H9 (cell line): ENCODE measurements at regions not wholly inside any gene's neighbourhood (a gene's known extent, or its start where the extent isn't known, plus 50 kb on each side); places are given as distances from the start of the nearest gene placed in this dataset.

Experiments used
- DNase-seq: peaks from one replicate; pipeline ENCODE4 v3.0.0-alpha.2; 2017
- H2AFZ ChIP-seq: one replicate; pipeline ENCODE4 v1.6.1; 2013; ENCODE audit warnings: mild to moderate bottlenecking, low read length, control low read depth, moderate library complexity
- H2AK5ac ChIP-seq: 2 replicates; pipeline ENCODE4 v1.6.1; 2013; ENCODE audit warnings: low read length, control low read depth, mixed read lengths; ENCODE audit not compliant: insufficient read length
- H2BK120ac ChIP-seq: one replicate; pipeline ENCODE4 v1.6.1; 2013; ENCODE audit warnings: low read depth, mild to moderate bottlenecking, low read length, control low read depth, inconsistent platforms; ENCODE audit not compliant: poor library complexity, severe bottlenecking
- H2BK12ac ChIP-seq: 2 replicates; pipeline ENCODE4 v1.6.1; 2013; ENCODE audit warnings: low read length, control low read depth, mixed read lengths, low read depth; ENCODE audit not compliant: insufficient read length
- H2BK15ac ChIP-seq: 2 replicates; pipeline ENCODE4 v1.6.1; 2013; ENCODE audit warnings: low read depth, low read length, control low read depth
- H2BK20ac ChIP-seq: one replicate; pipeline ENCODE4 v1.6.1; 2013; ENCODE audit warnings: low read depth, mild to moderate bottlenecking, low read length, control low read depth, inconsistent platforms; ENCODE audit not compliant: poor library complexity, severe bottlenecking
- H2BK5ac ChIP-seq: 2 replicates; pipeline ENCODE4 v1.6.1; 2013; ENCODE audit warnings: low read length, control low read depth, mixed read lengths; ENCODE audit not compliant: insufficient read length
- H3K14ac ChIP-seq: 2 replicates; pipeline ENCODE4 v1.6.1; 2013; ENCODE audit warnings: low read length, control low read depth; ENCODE audit not compliant: insufficient read depth
- H3K18ac ChIP-seq: 2 replicates; pipeline ENCODE4 v1.6.1; 2013; ENCODE audit warnings: low read depth, mild to moderate bottlenecking, mixed read lengths, low read length, control low read depth; ENCODE audit not compliant: insufficient read length
- H3K23ac ChIP-seq: 2 replicates; pipeline ENCODE4 v1.6.1; 2013; ENCODE audit warnings: low read length, control low read depth, mixed read lengths, low read depth; ENCODE audit not compliant: insufficient read length
- H3K23me2 ChIP-seq: 2 replicates; pipeline ENCODE4 v1.6.1; 2013; ENCODE audit warnings: low read depth, mild to moderate bottlenecking, mixed read lengths, low read length, control low read depth; ENCODE audit not compliant: insufficient read length, poor library complexity, severe bottlenecking
- H3K27ac ChIP-seq: 2 replicates; pipeline ENCODE4 v1.5.1; 2013; ENCODE audit warnings: low read length, control low read depth, mixed read lengths, low read depth; ENCODE audit not compliant: insufficient read length
- H3K27me3 ChIP-seq: 2 replicates; pipeline ENCODE4 v1.6.1; 2013; ENCODE audit warnings: low read length, control low read depth, inconsistent platforms; ENCODE audit not compliant: insufficient read depth
- H3K4ac ChIP-seq: 2 replicates; pipeline ENCODE4 v1.6.1; 2013; ENCODE audit warnings: low read depth, mild to moderate bottlenecking, control low read depth, inconsistent platforms, low read length, moderate library complexity
- H3K4me1 ChIP-seq: 2 replicates; pipeline ENCODE4 v1.6.1; 2013; ENCODE audit warnings: low read length, control low read depth, inconsistent platforms; ENCODE audit not compliant: insufficient read depth
- H3K4me2 ChIP-seq: 2 replicates; pipeline ENCODE4 v1.6.1; 2013; ENCODE audit warnings: low read length, control low read depth, mixed read lengths; ENCODE audit not compliant: insufficient read length, insufficient read depth
- H3K56ac ChIP-seq: 2 replicates; pipeline ENCODE4 v1.6.1; 2013; ENCODE audit warnings: low read depth, mild to moderate bottlenecking, mixed read lengths, low read length, control low read depth; ENCODE audit not compliant: insufficient read length
- H3K79me1 ChIP-seq: 2 replicates; pipeline ENCODE4 v1.6.1; 2013; ENCODE audit warnings: low read depth, mild to moderate bottlenecking, moderate library complexity, low read length, control low read depth, inconsistent platforms; ENCODE audit not compliant: insufficient read depth, poor library complexity, severe bottlenecking
- H3K79me2 ChIP-seq: 2 replicates; pipeline ENCODE4 v1.6.1; 2013; ENCODE audit warnings: low read length, control low read depth, inconsistent platforms; ENCODE audit not compliant: insufficient read depth
- H3K9ac ChIP-seq: 2 replicates; pipeline ENCODE4 v1.6.1; 2013; ENCODE audit warnings: low read length, control low read depth, mixed read lengths; ENCODE audit not compliant: insufficient read length; ENCODE audit errors: extremely low read depth
- H3K9me3 ChIP-seq: one replicate; pipeline ENCODE4 v1.6.1; 2013; ENCODE audit warnings: low read depth, low read length, inconsistent platforms; ENCODE audit not compliant: control insufficient read depth
- H3T11ph ChIP-seq: one replicate; pipeline ENCODE4 v1.6.1; 2013; ENCODE audit warnings: mild to moderate bottlenecking, low read length, control low read depth, inconsistent platforms
- H4K20me1 ChIP-seq: one replicate; pipeline ENCODE4 v1.6.1; 2013; ENCODE audit not compliant: control insufficient read depth, insufficient read length, insufficient read depth
- H4K5ac ChIP-seq: 2 replicates; pipeline ENCODE4 v1.6.1; 2013; ENCODE audit warnings: low read depth, mild to moderate bottlenecking, mixed read lengths, low read length, control low read depth; ENCODE audit not compliant: insufficient read length
- H4K8ac ChIP-seq: replicated peaks from 2 replicates; pipeline ENCODE4 v1.6.1; 2013; ENCODE audit warnings: low read length, control low read depth, mixed read lengths, low read depth; ENCODE audit not compliant: insufficient read length
- H4K91ac ChIP-seq: 2 replicates; pipeline ENCODE4 v1.6.1; 2013; ENCODE audit warnings: low read depth, mild to moderate bottlenecking, moderate library complexity, mixed read lengths, low read length, control low read depth; ENCODE audit not compliant: insufficient read length
- H3K27ac Mint-ChIP-seq, 3 experiments: 2 replicates in 2 of 3; 3 replicates in 1 of 3; pipeline ENCODE4 v1.8.0; 2020 to 2021; ENCODE audit warnings: mixed read lengths in 3 of 3, mild to moderate bottlenecking in 1 of 3, moderate library complexity in 1 of 3
- H3K27me3 Mint-ChIP-seq: 2 replicates; pipeline ENCODE4 v1.8.0; 2021; ENCODE audit warnings: low read depth, mild to moderate bottlenecking, moderate library complexity, mixed read lengths
- H3K36me3 Mint-ChIP-seq, 3 experiments: 2 replicates in 2 of 3; 3 replicates in 1 of 3; pipeline ENCODE4 v1.8.0; 2020 to 2021; ENCODE audit warnings: low read depth in 3 of 3, mixed read lengths in 3 of 3; ENCODE audit not compliant: insufficient read depth in 1 of 3
- H3K4me1 Mint-ChIP-seq, 2 experiments: 2 replicates each; pipeline ENCODE4 v1.8.0; 2020; ENCODE audit warnings: mixed read lengths in 2 of 2
- H3K4me3 Mint-ChIP-seq, 2 experiments: 2 replicates in 1 of 2; 3 replicates in 1 of 2; pipeline ENCODE4 v1.8.0; 2020 to 2021; ENCODE audit warnings: mild to moderate bottlenecking in 2 of 2, mixed read lengths in 2 of 2, moderate library complexity in 1 of 2
- H3K9me3 Mint-ChIP-seq, 2 experiments: 2 replicates in 1 of 2; 3 replicates in 1 of 2; pipeline ENCODE4 v1.8.0; 2020; ENCODE audit warnings: mild to moderate bottlenecking in 2 of 2, mixed read lengths in 2 of 2, moderate library complexity in 1 of 2
- WGBS: extraction: QIAGEN DNeasy Blood & Tissue Kit; methylation state at CpG from one replicate; pipeline ENCODE4 v1.1.7; 2013; ENCODE audit warnings: missing lambda C conversion rate, low lambda C conversion rate, mixed read lengths; ENCODE audit not compliant: insufficient read length; ENCODE audit errors: extremely low coverage; 5-methylcytosine and 5-hydroxymethylcytosine counted together
- TF ChIP-seq, protein P1 (sequence below): fragments of 200-600 bp; sonication (generic); conservative IDR thresholded peaks from 3 replicates; pipeline ENCODE4 v1.8.0; 2021; ENCODE audit warnings: antibody characterized with exemption, mild to moderate bottlenecking

DNA sequence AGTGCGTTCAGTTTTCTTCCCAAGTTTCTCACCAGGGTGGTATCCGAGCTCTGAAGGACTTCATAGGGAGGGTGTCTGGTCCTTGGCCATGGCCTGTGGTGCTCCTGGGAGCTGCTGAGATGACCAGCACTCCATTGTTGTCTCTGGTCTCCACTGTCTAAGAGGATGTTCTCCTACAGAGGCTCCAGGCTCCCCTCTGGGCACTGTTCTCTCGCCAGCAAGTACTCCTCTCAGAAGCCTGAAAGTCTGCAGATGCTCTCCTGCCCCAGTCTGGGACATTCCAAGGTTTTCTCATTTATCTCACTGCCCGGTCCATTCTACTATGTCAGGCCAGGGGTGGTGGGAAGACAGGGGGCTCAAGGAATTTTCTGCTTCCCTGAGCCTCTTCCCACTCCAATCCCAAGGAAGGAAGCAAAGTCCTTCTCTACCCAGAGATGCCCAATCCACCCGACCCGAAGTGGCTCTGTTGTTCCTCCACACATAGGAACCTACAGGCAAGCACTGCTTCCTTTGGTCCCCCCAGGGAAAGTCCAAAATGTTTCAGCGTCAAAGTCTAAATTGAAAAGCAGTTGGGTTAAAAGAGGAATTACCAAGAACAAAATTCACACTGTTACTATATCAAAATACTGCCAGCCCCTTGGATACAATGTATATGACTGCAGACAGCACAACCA, 110.5 kb downstream of the GYPC start:
- no peak overlapping the region for H3K14ac ChIP-seq
- H2BK12ac ChIP-seq, result no peak overlapping the region
- H3K9me3 ChIP-seq, result no peaks in the 10 kb centered on the region
- Mint-ChIP-seq H3K27me3 (peaks cover 10% of the 10 kb centered on the region), H3K4me3 (no peak overlapping the region), H3K36me3 (no peaks in the 10 kb centered on the region), H3K27ac (no peak overlapping the region), H3K9me3 (no peaks in the 10 kb centered on the region), H3K4me1 (no peaks in the 10 kb centered on the region; a peak in 1 of 4 replicates)
- no peak overlapping the region for H2BK5ac ChIP-seq
- no peaks in the 10 kb centered on the region for H4K20me1 ChIP-seq
- H3K23me2 ChIP-seq, result no peaks in the 10 kb centered on the region
- H2BK120ac ChIP-seq, result no peak overlapping the region
- no CpG with 5 or more reads among the region's 7 CpGs for WGBS
- H3K79me2 ChIP-seq, result no peaks in the 10 kb centered on the region
- H3K4me1 ChIP-seq, result no peaks in the 10 kb centered on the region
- no peak overlapping the region for H2AK5ac ChIP-seq
- H3K4ac ChIP-seq, result no peak overlapping the region
- no peak overlapping the region for H4K91ac ChIP-seq
- H2BK20ac ChIP-seq, result no peak overlapping the region
- no peak for DNase-seq
- H3K23ac ChIP-seq, result no peak overlapping the region
- H3T11ph ChIP-seq, result no peak overlapping the region
- TF ChIP-seq, protein P1, sequence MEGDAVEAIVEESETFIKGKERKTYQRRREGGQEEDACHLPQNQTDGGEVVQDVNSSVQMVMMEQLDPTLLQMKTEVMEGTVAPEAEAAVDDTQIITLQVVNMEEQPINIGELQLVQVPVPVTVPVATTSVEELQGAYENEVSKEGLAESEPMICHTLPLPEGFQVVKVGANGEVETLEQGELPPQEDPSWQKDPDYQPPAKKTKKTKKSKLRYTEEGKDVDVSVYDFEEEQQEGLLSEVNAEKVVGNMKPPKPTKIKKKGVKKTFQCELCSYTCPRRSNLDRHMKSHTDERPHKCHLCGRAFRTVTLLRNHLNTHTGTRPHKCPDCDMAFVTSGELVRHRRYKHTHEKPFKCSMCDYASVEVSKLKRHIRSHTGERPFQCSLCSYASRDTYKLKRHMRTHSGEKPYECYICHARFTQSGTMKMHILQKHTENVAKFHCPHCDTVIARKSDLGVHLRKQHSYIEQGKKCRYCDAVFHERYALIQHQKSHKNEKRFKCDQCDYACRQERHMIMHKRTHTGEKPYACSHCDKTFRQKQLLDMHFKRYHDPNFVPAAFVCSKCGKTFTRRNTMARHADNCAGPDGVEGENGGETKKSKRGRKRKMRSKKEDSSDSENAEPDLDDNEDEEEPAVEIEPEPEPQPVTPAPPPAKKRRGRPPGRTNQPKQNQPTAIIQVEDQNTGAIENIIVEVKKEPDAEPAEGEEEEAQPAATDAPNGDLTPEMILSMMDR, result no peak
- no peak overlapping the region for H2AFZ ChIP-seq
- H3K4me2 ChIP-seq, result no peak overlapping the region
- H3K56ac ChIP-seq, result no peak overlapping the region
- H3K27me3 ChIP-seq, result no peaks in the 10 kb centered on the region
- no peak overlapping the region for H4K8ac ChIP-seq
- no peak overlapping the region for H3K27ac ChIP-seq
- H3K9ac ChIP-seq, result no peak overlapping the region
- no peak overlapping the region for H4K5ac ChIP-seq
- no peaks in the 10 kb centered on the region for H3K79me1 ChIP-seq
- no peak overlapping the region for H2BK15ac ChIP-seq
- H3K18ac ChIP-seq, result no peak overlapping the region
